ENCODE measurements at regions not wholly inside any gene's neighbourhood (a gene's known extent, or its start where the extent isn't known, plus 50 kb on each side); places are given as distances from the start of the nearest gene placed in this dataset.

- POLR2A ChIA-PET = no interaction called here
- Histone ChIP-seq H3K4me3 (ENCODE audit: low read depth, low read length) (no peak overlapping the region), H3K27me3 (ENCODE audit: control insufficient read depth, insufficient read depth, low read length) (no peaks in the 10 kb centered on the region), H3K36me3 (ENCODE audit: control insufficient read depth, insufficient read depth, low read length) (no peaks in the 10 kb centered on the region)
- no peak for TF ChIP-seq CTCF (IDR thresholded peaks at IDR 0.05; ENCODE audit: insufficient read depth, low read depth, low read length)
- no peak for DNase-seq (ENCODE audit: low read depth)
- CTCF ChIA-PET = interaction anchor here (0.8 kb wide), 1 partner anchor 10 kb away, joined by 3 read pairs; no protein-coding TSS in a partner anchor
Observed at GRCh38 chr1:98305362-98305761, 356.2 kb upstream of the SNX7 start.

- Histone ChIP-seq H3K27me3 (ENCODE audit: control insufficient read depth, insufficient read depth, low read length) (no peaks in the 10 kb centered on the region), H3K4me3 (ENCODE audit: low read depth, low read length) (no peak overlapping the region), H3K36me3 (ENCODE audit: control insufficient read depth, insufficient read depth, low read length) (no peaks in the 10 kb centered on the region)
- CTCF ChIA-PET = no interaction called here
- no peak for TF ChIP-seq CTCF (IDR thresholded peaks at IDR 0.05; ENCODE audit: insufficient read depth, low read depth, low read length)
- POLR2A ChIA-PET = no interaction called here
- DNase-seq (ENCODE audit: low read depth) = no peak
Observed at GRCh38 chr1:98304888-98305287, 356.6 kb upstream of the SNX7 start.

- POLR2A ChIA-PET = no interaction called here
- H3K4me3 ChIP-seq (ENCODE audit: low read depth, low read length) = no peak overlapping the region
- no peaks in the 10 kb centered on the region for H3K27me3 ChIP-seq (ENCODE audit: control insufficient read depth, insufficient read depth, low read length)
- TF ChIP-seq CTCF (IDR thresholded peaks at IDR 0.05; ENCODE audit: insufficient read depth, low read depth, low read length) = no peak
- DNase-seq (ENCODE audit: low read depth) = no peak
- CTCF ChIA-PET = interaction anchor here (0.9 kb wide), 1 partner anchor 20 kb away, joined by 3 read pairs; no protein-coding TSS in a partner anchor
- H3K36me3 ChIP-seq (ENCODE audit: control insufficient read depth, insufficient read depth, low read length) = no peaks in the 10 kb centered on the region
Observed at GRCh38 chr1:98299861-98300260, 361.7 kb upstream of the SNX7 start.

GRCh38 chr1:98299313-98299712, 362.2 kb upstream of the SNX7 start:
- no peaks in the 10 kb centered on the region for H3K27me3 ChIP-seq (ENCODE audit: control insufficient read depth, insufficient read depth, low read length)
- no peak for DNase-seq (ENCODE audit: low read depth)
- no peak for TF ChIP-seq CTCF (IDR thresholded peaks at IDR 0.05; ENCODE audit: insufficient read depth, low read depth, low read length)
- CTCF ChIA-PET = no interaction called here
- POLR2A ChIA-PET = no interaction called here
- no peaks in the 10 kb centered on the region for H3K36me3 ChIP-seq (ENCODE audit: control insufficient read depth, insufficient read depth, low read length)
- no peak overlapping the region for H3K4me3 ChIP-seq (ENCODE audit: low read depth, low read length)

GRCh38 chr1:98298319-98298718, 363.2 kb upstream of the SNX7 start:
- DNase-seq (ENCODE audit: low read depth) = no peak
- CTCF ChIA-PET = no interaction called here

More at GRCh38 chr1:98298319-98298718, 363.2 kb upstream of the SNX7 start:
- no peak overlapping the region for H3K4me3 ChIP-seq (ENCODE audit: low read depth, low read length)
- H3K36me3 ChIP-seq (ENCODE audit: control insufficient read depth, insufficient read depth, low read length) = no peaks in the 10 kb centered on the region
- POLR2A ChIA-PET = no interaction called here
- TF ChIP-seq CTCF (IDR thresholded peaks at IDR 0.05; ENCODE audit: insufficient read depth, low read depth, low read length) = no peak
- H3K27me3 ChIP-seq (ENCODE audit: control insufficient read depth, insufficient read depth, low read length) = no peaks in the 10 kb centered on the region
